ENCODE measurements at regions not wholly inside any gene's neighbourhood (a gene's known extent, or its start where the extent isn't known, plus 50 kb on each side); places are given as distances from the start of the nearest gene placed in this dataset.

- no peak for DNase-seq (ENCODE audit: low spot score)
- no peak for TF ChIP-seq CTCF (IDR thresholded peaks at IDR 0.05; ENCODE audit: extremely low read depth, insufficient read depth, missing control alignments)
- in situ Hi-C loops (cut with MboI; ENCODE audit: low pct_unique_long_range_greater_than_20kb, low sequenced_read_pairs, unreplicated experiment), result no loop called here
Measured at GRCh38 chr13:82678052-82678451, 1204.2 kb downstream of the SLITRK1 start.

GRCh38 chr13:82675024-82675423 is 1207.2 kb downstream of the SLITRK1 start:
- in situ Hi-C loops (cut with MboI; ENCODE audit: low pct_unique_long_range_greater_than_20kb, low sequenced_read_pairs, unreplicated experiment), result no loop called here
- no peak for DNase-seq (ENCODE audit: low spot score)
- no peak for TF ChIP-seq CTCF (IDR thresholded peaks at IDR 0.05; ENCODE audit: extremely low read depth, insufficient read depth, missing control alignments)

- in situ Hi-C loops (cut with MboI; ENCODE audit: low pct_unique_long_range_greater_than_20kb, low sequenced_read_pairs, unreplicated experiment), result no loop called here
- no peak for TF ChIP-seq CTCF (IDR thresholded peaks at IDR 0.05; ENCODE audit: extremely low read depth, insufficient read depth, missing control alignments)
- no peak for DNase-seq (ENCODE audit: low spot score)
Measured at GRCh38 chr13:82674546-82674945, 1207.7 kb downstream of the SLITRK1 start.

GRCh38 chr13:82672248-82672647 is 1210.0 kb downstream of the SLITRK1 start:
- DNase-seq (ENCODE audit: low spot score), result no peak
- in situ Hi-C loops (cut with MboI; ENCODE audit: low pct_unique_long_range_greater_than_20kb, low sequenced_read_pairs, unreplicated experiment), result no loop called here
- no peak for TF ChIP-seq CTCF (IDR thresholded peaks at IDR 0.05; ENCODE audit: extremely low read depth, insufficient read depth, missing control alignments)

GRCh38 chr13:82664183-82664582 is 1218.1 kb downstream of the SLITRK1 start:
- in situ Hi-C loops (cut with MboI; ENCODE audit: low pct_unique_long_range_greater_than_20kb, low sequenced_read_pairs, unreplicated experiment), result no loop called here
- no peak for TF ChIP-seq CTCF (IDR thresholded peaks at IDR 0.05; ENCODE audit: extremely low read depth, insufficient read depth, missing control alignments)

GRCh38 chr13:82661126-82661525 is 1221.1 kb downstream of the SLITRK1 start:
- in situ Hi-C loops (cut with MboI; ENCODE audit: low pct_unique_long_range_greater_than_20kb, low sequenced_read_pairs, unreplicated experiment), result no loop called here
- TF ChIP-seq CTCF (IDR thresholded peaks at IDR 0.05; ENCODE audit: extremely low read depth, insufficient read depth, missing control alignments), result no peak
- no peak for DNase-seq (ENCODE audit: low spot score)

More at GRCh38 chr13:82664183-82664582, 1218.1 kb downstream of the SLITRK1 start:
- no peak for DNase-seq (ENCODE audit: low spot score)

- TF ChIP-seq CTCF (IDR thresholded peaks at IDR 0.05; ENCODE audit: extremely low read depth, insufficient read depth, missing control alignments), result no peak
- DNase-seq (ENCODE audit: low spot score), result no peak
- in situ Hi-C loops (cut with MboI; ENCODE audit: low pct_unique_long_range_greater_than_20kb, low sequenced_read_pairs, unreplicated experiment), result no loop called here
Measured at GRCh38 chr13:82658811-82659210, 1223.5 kb downstream of the SLITRK1 start.
